ENCODE measurements at regions not wholly inside any gene's neighbourhood (a gene's known extent, or its start where the extent isn't known, plus 50 kb on each side); places are given as distances from the start of the nearest gene placed in this dataset.

GRCh38 chr2:238704471-238705225 is 143.2 kb upstream of the TWIST2 start:
- Histone ChIP-seq H3K4me1 (no peaks in the 10 kb centered on the region), H3K4me3 (no peak overlapping the region), H3K27ac (no peak overlapping the region), H3K9me3 (no peaks in the 10 kb centered on the region), H3K36me3 (no peaks in the 10 kb centered on the region), H3K27me3 (no peaks in the 10 kb centered on the region)
- 85 to 90% methylated on average over 11 of the region's 11 CpGs for WGBS, 2 donors
- no peak for TF ChIP-seq POLR2A (IDR thresholded peaks at IDR 0.05)
- TF ChIP-seq EP300 (IDR thresholded peaks at IDR 0.05) = no peak
- no peak for TF ChIP-seq CTCF (IDR thresholded peaks at IDR 0.05)
- no peak for DNase-seq (ENCODE audit: low spot score in 2 of 2)

GRCh38 chr2:238706163-238706562 is 141.7 kb upstream of the TWIST2 start:
- Histone ChIP-seq H3K4me3 (no peak overlapping the region), H3K36me3 (no peaks in the 10 kb centered on the region), H3K4me1 (no peaks in the 10 kb centered on the region), H3K27ac (no peak overlapping the region), H3K27me3 (no peaks in the 10 kb centered on the region), H3K9me3 (no peaks in the 10 kb centered on the region)
- 90 to 97% methylated on average over 8 of the region's 8 CpGs for WGBS, 2 donors
- DNase-seq (ENCODE audit: low spot score in 2 of 2) = no peak
- TF ChIP-seq POLR2A (IDR thresholded peaks at IDR 0.05) (no peak), EP300 (IDR thresholded peaks at IDR 0.05) (no peak), CTCF (IDR thresholded peaks at IDR 0.05) (no peak)

GRCh38 chr2:238706673-238707072 is 141.2 kb upstream of the TWIST2 start:
- Histone ChIP-seq H3K36me3 (no peaks in the 10 kb centered on the region), H3K27ac (no peak overlapping the region), H3K4me3 (no peak overlapping the region), H3K9me3 (no peaks in the 10 kb centered on the region), H3K4me1 (no peaks in the 10 kb centered on the region), H3K27me3 (no peaks in the 10 kb centered on the region)
- WGBS, 2 donors = 86 to 91% methylated on average over 1 of the region's 1 CpG
- TF ChIP-seq POLR2A (IDR thresholded peaks at IDR 0.05) (no peak), CTCF (IDR thresholded peaks at IDR 0.05) (peak in 1 of 5 experiments; percentile 32)
- DNase-seq (ENCODE audit: low spot score in 2 of 2) = no peak

GRCh38 chr2:238709325-238710025 is 138.4 kb upstream of the TWIST2 start:
- H3K4me1 ChIP-seq = peaks cover 0 to 3% (median 0%) of the 10 kb centered on the region in 4 donors
- H3K27me3 ChIP-seq = no peaks in the 10 kb centered on the region
- H3K4me3 ChIP-seq = no peak overlapping the region
- no peaks in the 10 kb centered on the region for H3K9me3 ChIP-seq
- no peak for DNase-seq (ENCODE audit: low spot score in 2 of 2)
- 55 to 62% methylated on average over 6 of the region's 6 CpGs for WGBS, 2 donors
- TF ChIP-seq CTCF (IDR thresholded peaks at IDR 0.05) = no peak
- peak in 1 of 2 donors; percentile 14 for TF ChIP-seq EP300 (IDR thresholded peaks at IDR 0.05)
- no peaks in the 10 kb centered on the region for H3K36me3 ChIP-seq
- H3K27ac ChIP-seq = no peak overlapping the region

- no peak overlapping the region for H3K27ac ChIP-seq
- DNase-seq (ENCODE audit: low spot score in 2 of 2) = no peak
- TF ChIP-seq POLR2A (IDR thresholded peaks at IDR 0.05) (no peak), CTCF (IDR thresholded peaks at IDR 0.05) (no peak), EP300 (IDR thresholded peaks at IDR 0.05) (no peak)
- no peaks in the 10 kb centered on the region for H3K9me3 ChIP-seq
- H3K4me3 ChIP-seq = no peak overlapping the region
- 44 to 45% methylated on average over 1 of the region's 1 CpG for WGBS, 2 donors
- H3K36me3 ChIP-seq = no peaks in the 10 kb centered on the region
- no peaks in the 10 kb centered on the region for H3K27me3 ChIP-seq
- H3K4me1 ChIP-seq = peaks cover 0 to 3% (median 0%) of the 10 kb centered on the region in 4 donors
These were observed 137.7 kb upstream of the TWIST2 start for GRCh38 chr2:238710032-238710735.

All from tibial nerve (tissue), 4 donors.